A549 (cell line): ENCODE measurements at regions not wholly inside any gene's neighbourhood (a gene's known extent, or its start where the extent isn't known, plus 50 kb on each side); places are given as distances from the start of the nearest gene placed in this dataset.

Experiments used
- ATAC-seq, 2 experiments: fragments of 200-7000 bp in 1 of 2; fragments of >200 bp in 1 of 2; cut with Nextera tagmentation in 1 of 2; cut with Tn5 transposase in 1 of 2; 3 replicates each; pipeline versions ENCODE4 v1.8.0 to v1.9.1; 2018 to 2020; ENCODE audit warnings: mild to moderate bottlenecking in 1 of 2, moderate library complexity in 1 of 2
- CTCF ChIA-PET: fragments of 300-600 bp; sonication (Branson Sonifier 250); formaldehyde crosslinking; extraction: SDS; loops from one replicate; lab custom pipeline; 2021; ENCODE audit warnings: antibody characterized with exemption, inconsistent platforms; lab: Yijun Ruan, JAX
- POLR2A ChIA-PET: fragments of 350-600 bp; formaldehyde crosslinking; extraction: SDS; loops from one replicate; lab custom pipeline; 2021; ENCODE audit warnings: antibody characterized with exemption, inconsistent platforms; lab: Yijun Ruan, JAX
- DNase-seq, 2 experiments: peaks; one replicate each; pipeline versions ENCODE4 v3.0.0 to v3.0.0-alpha.2; 2011 to 2016; ENCODE audit warnings: low read depth in 1 of 2, low spot score in 1 of 2
- FAIRE-seq: peaks from 2 replicates; lab custom pipeline; 2011; peaks lifted over from hg19 to GRCh38; lab: Jason Lieb, UNC
- H3K27ac ChIP-seq, 2 experiments: fragments of >200 bp; sonication (Bioruptor Twin); formaldehyde crosslinking; 3 replicates each; pipeline ENCODE4 v1.5.1; 2016 to 2017
- H3K4me1 ChIP-seq: fragments of >200 bp; sonication (Bioruptor Twin); formaldehyde crosslinking; 3 replicates; pipeline ENCODE4 v1.6.1; 2016
- H3K4me2 ChIP-seq: fragments of >200 bp; sonication (Bioruptor Twin); formaldehyde crosslinking; 3 replicates; pipeline ENCODE4 v1.6.1; 2016
- H3K4me3 ChIP-seq: fragments of >200 bp; sonication (Bioruptor Twin); formaldehyde crosslinking; 3 replicates; pipeline ENCODE4 v1.5.1; 2016
- H3K9me3 ChIP-seq: fragments of >200 bp; sonication (Bioruptor Twin); formaldehyde crosslinking; 3 replicates; pipeline ENCODE4 v1.6.1; 2016
- CBX8 ChIP-seq: fragments of 200-600 bp; sonication (generic); IDR thresholded peaks from 2 replicates; pipeline ENCODE4 v1.6.1; 2016
- E2F6 ChIP-seq: IDR thresholded peaks from 2 replicates; pipeline ENCODE4 v1.6.1; 2012; ENCODE audit warnings: low read depth, borderline replicate concordance
- ELK1 ChIP-seq: fragments of 150-350 bp; IDR thresholded peaks from 2 replicates; pipeline ENCODE4 v1.6.1; 2014; ENCODE audit warnings: low read depth, mild to moderate bottlenecking, low read length
- EP300 ChIP-seq, 2 experiments: fragments of >200 bp; sonication (Bioruptor Twin); formaldehyde crosslinking; IDR thresholded peaks; 2 replicates in 1 of 2; 3 replicates in 1 of 2; pipeline ENCODE4 v1.6.1; 2016 to 2017
- FOSL2 ChIP-seq, 2 experiments: fragments of 450-650 bp in 1 of 2; fragments of >200 bp in 1 of 2; sonication (Bioruptor Twin) in 1 of 2; formaldehyde crosslinking; IDR thresholded peaks; 2 replicates each; pipeline versions ENCODE4 v1.5.0 to v1.6.1; 2016 to 2020; ENCODE audit warnings: mild to moderate bottlenecking in 1 of 2, moderate library complexity in 1 of 2
- FOXS1 ChIP-seq: fragments of 250-450 bp; sonication (Bioruptor Pico); IDR thresholded peaks from 2 replicates; pipeline ENCODE4 v1.5.0; 2020; ENCODE audit warnings: mild to moderate bottlenecking, moderate library complexity
- HDAC2 ChIP-seq: fragments of 200-600 bp; sonication (generic); IDR thresholded peaks from 2 replicates; pipeline ENCODE4 v1.6.1; 2016
- HOXA7 ChIP-seq: fragments of 250-450 bp; sonication (Bioruptor Pico); IDR thresholded peaks from 2 replicates; pipeline ENCODE4 v1.5.0; 2020; ENCODE audit warnings: mild to moderate bottlenecking, moderate library complexity
- JUNB ChIP-seq: fragments of >200 bp; sonication (Bioruptor Twin); formaldehyde crosslinking; IDR thresholded peaks from 2 replicates; pipeline ENCODE4 v1.6.1; 2016
- MAZ ChIP-seq: fragments of 150-350 bp; IDR thresholded peaks from 2 replicates; pipeline ENCODE4 v1.6.1; 2014; ENCODE audit warnings: antibody characterized with exemption, low read depth, low read length, borderline replicate concordance
- MYC ChIP-seq: IDR thresholded peaks from 2 replicates; pipeline ENCODE4 v1.6.1; 2012; ENCODE audit warnings: mild to moderate bottlenecking, inconsistent platforms, low read length, improper control_type of control experiment, borderline replicate concordance
- REST ChIP-seq: fragments of 200-600 bp; sonication (generic); IDR thresholded peaks from 2 replicates; pipeline ENCODE4 v1.6.1; 2016; ENCODE audit warnings: antibody characterized with exemption, mild to moderate bottlenecking, moderate library complexity
- TP53 ChIP-seq: fragments of 250-450 bp; sonication (Bioruptor Pico); IDR thresholded peaks from 2 replicates; pipeline ENCODE4 v1.5.0; 2021; ENCODE audit warnings: mild to moderate bottlenecking, moderate library complexity
- WGBS: methylation state at CpG from one replicate; pipeline ENCODE4 v1.1.6; 2017; ENCODE audit errors: missing lambda C conversion rate; 5-methylcytosine and 5-hydroxymethylcytosine counted together
- TF ChIP-seq, protein P1 (sequence below): fragments of 250-450 bp; sonication (Bioruptor Pico); IDR thresholded peaks from 2 replicates; pipeline ENCODE4 v1.5.0; 2020; ENCODE audit warnings: low read depth, mild to moderate bottlenecking, moderate library complexity
- TF ChIP-seq, protein P2 (sequence below): fragments of >200 bp; sonication (Bioruptor Twin); formaldehyde crosslinking; IDR thresholded peaks from 2 replicates; pipeline ENCODE4 v1.6.1; 2016
- TF ChIP-seq, protein P3 (sequence below): IDR thresholded peaks from 2 replicates; pipeline ENCODE4 v1.6.1; 2012

GRCh38 chrX:43522582-43522981, 133.5 kb upstream of the MAOA start:
- H3K27ac ChIP-seq = no peak overlapping the region
- TF ChIP-seq FOXS1 (CRISPR knock-in tag) = no peak
- no peak for TF ChIP-seq CBX8
- TF ChIP-seq, protein P1, sequence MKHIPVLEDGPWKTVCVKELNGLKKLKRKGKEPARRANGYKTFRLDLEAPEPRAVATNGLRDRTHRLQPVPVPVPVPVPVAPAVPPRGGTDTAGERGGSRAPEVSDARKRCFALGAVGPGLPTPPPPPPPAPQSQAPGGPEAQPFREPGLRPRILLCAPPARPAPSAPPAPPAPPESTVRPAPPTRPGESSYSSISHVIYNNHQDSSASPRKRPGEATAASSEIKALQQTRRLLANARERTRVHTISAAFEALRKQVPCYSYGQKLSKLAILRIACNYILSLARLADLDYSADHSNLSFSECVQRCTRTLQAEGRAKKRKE = no peak
- TF ChIP-seq MYC = no peak
- no peak for TF ChIP-seq HDAC2
- TF ChIP-seq REST = no peak
- H3K4me1 ChIP-seq = no peaks in the 10 kb centered on the region
- no peak for FAIRE-seq
- no peak for ATAC-seq
- no peaks in the 10 kb centered on the region for H3K9me3 ChIP-seq
- CTCF ChIA-PET = interaction anchor here (0.6 kb wide), 1 partner anchor 29 kb away, joined by 3 read pairs; no protein-coding TSS in a partner anchor
- no peak overlapping the region for H3K4me2 ChIP-seq
- 43% methylated on average over 3 of the region's 3 CpGs for WGBS
- H3K4me3 ChIP-seq = no peak overlapping the region
- POLR2A ChIA-PET = interaction anchor here (0.7 kb wide), 1 partner anchor 15 kb away, joined by 3 read pairs; no protein-coding TSS in a partner anchor
- no peak for DNase-seq

GRCh38 chrX:43525901-43526610, 130.0 kb upstream of the MAOA start:
- DNase-seq (no peak), FAIRE-seq (peak; percentile 39), ATAC-seq (no peak)
- Histone ChIP-seq H3K27ac (no peak overlapping the region), H3K9me3 (no peaks in the 10 kb centered on the region), H3K4me2 (no peak overlapping the region), H3K4me3 (no peak overlapping the region), H3K4me1 (no peaks in the 10 kb centered on the region)
- TF ChIP-seq, protein P2, sequence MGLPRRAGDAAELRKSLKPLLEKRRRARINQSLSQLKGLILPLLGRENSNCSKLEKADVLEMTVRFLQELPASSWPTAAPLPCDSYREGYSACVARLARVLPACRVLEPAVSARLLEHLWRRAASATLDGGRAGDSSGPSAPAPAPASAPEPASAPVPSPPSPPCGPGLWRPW = no peak
- TF ChIP-seq, protein P3, sequence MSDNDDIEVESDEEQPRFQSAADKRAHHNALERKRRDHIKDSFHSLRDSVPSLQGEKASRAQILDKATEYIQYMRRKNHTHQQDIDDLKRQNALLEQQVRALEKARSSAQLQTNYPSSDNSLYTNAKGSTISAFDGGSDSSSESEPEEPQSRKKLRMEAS = no peak
- no peak for TF ChIP-seq MAZ
- TF ChIP-seq FOSL2 (IDR thresholded peaks at IDR 0.05) = no peak
- TF ChIP-seq FOSL2 (CRISPR knock-in tag; IDR thresholded peaks at IDR 0.05) = no peak
- TF ChIP-seq TP53 = no peak
- no peak for TF ChIP-seq HOXA7 (CRISPR knock-in tag)
- no peak for TF ChIP-seq E2F6
- TF ChIP-seq JUNB = no peak
- no peak for TF ChIP-seq EP300 (IDR thresholded peaks at IDR 0.05)
- TF ChIP-seq ELK1 = no peak
- no peak for TF ChIP-seq MYC
- no peak for TF ChIP-seq CBX8
- ChIA-PET CTCF (interaction anchor here (0.6 kb wide), 2 partner anchors 183 to 1331 kb away, joined by 3 read pairs; no protein-coding TSS in a partner anchor), POLR2A (no interaction called here)
- WGBS = 6% methylated on average over 5 of the region's 5 CpGs
